ENCODE measurements at regions not wholly inside any gene's neighbourhood (a gene's known extent, or its start where the extent isn't known, plus 50 kb on each side); places are given as distances from the start of the nearest gene placed in this dataset.

DNA sequence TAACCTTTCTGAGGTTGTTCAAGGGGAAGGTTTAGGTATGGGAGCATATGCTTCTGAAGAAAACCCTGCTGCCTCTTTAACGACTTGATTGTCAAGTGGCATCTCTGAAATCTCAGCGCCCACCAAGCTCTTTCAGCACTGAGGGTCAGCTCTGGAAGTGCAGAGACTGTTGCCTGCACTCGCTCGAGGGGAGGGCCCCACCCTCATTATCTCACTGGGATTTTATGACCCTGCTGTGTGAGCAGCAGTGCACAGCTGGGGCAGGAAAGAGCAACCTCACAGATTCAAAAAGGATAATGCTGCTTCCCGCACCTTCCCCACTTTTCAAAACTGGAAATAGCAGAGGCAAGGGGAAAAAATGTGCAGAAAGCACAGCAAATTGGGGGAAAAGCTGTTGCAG, 56.9 kb upstream of the SPRED2 start:
- Histone ChIP-seq H3K4me3 (no peak overlapping the region), H3K27ac (no peak overlapping the region)
- TF ChIP-seq, protein P1, sequence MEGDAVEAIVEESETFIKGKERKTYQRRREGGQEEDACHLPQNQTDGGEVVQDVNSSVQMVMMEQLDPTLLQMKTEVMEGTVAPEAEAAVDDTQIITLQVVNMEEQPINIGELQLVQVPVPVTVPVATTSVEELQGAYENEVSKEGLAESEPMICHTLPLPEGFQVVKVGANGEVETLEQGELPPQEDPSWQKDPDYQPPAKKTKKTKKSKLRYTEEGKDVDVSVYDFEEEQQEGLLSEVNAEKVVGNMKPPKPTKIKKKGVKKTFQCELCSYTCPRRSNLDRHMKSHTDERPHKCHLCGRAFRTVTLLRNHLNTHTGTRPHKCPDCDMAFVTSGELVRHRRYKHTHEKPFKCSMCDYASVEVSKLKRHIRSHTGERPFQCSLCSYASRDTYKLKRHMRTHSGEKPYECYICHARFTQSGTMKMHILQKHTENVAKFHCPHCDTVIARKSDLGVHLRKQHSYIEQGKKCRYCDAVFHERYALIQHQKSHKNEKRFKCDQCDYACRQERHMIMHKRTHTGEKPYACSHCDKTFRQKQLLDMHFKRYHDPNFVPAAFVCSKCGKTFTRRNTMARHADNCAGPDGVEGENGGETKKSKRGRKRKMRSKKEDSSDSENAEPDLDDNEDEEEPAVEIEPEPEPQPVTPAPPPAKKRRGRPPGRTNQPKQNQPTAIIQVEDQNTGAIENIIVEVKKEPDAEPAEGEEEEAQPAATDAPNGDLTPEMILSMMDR (IDR thresholded peaks at IDR 0.05) = no peak
- DNase-seq (ENCODE audit: low spot score) = no peak

DNA sequence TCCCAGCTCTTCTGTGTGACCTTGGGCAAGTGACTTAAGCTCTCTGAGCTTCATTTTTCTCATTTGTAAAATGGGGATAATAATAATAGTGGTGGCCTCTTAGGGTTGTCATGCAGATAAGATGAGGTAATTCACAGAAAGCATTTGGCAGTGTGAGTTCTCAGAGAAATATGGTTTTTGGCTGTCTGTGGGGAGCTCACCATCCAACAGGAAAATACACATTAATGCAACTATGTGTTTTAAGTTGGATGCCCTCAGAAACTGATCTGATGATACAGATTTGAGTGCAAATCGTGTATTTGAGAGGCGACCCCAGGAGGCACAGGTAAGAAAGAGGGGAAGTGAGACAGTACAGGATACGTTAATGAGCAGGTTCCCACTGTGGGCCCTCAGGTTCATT, 56.1 kb upstream of the SPRED2 start:
- no peak for DNase-seq (ENCODE audit: low spot score)
- TF ChIP-seq, protein P1 (IDR thresholded peaks at IDR 0.05) = no peak
- no peak overlapping the region for H3K27ac ChIP-seq
- H3K4me3 ChIP-seq = no peak overlapping the region

DNA sequence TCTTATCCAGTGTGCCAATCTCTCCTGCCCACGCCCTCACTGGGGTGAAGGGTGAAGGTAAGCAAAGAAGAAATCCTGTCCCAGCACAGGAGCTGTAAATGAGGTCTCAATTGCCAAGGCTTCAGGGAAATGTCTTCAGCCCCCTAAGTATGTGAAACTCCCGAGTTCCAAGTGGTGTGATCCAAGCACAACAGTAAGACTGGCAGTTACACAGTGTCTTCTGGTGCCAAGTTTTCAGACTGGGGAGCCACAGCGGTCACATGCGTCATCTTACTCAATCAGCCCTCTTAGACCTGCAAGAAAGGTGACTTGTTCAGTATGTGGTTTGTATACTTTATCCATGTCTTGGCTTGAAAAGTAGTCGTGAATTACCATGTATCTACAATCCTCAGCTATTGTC, 55.0 kb upstream of the SPRED2 start:
- TF ChIP-seq, protein P1 (IDR thresholded peaks at IDR 0.05) = no peak
- Histone ChIP-seq H3K4me3 (no peak overlapping the region), H3K27ac (no peak overlapping the region)
- DNase-seq (ENCODE audit: low spot score) = no peak

- H3K4me3 ChIP-seq = no peak overlapping the region
- DNase-seq (ENCODE audit: low spot score) = no peak
- TF ChIP-seq, protein P1 (IDR thresholded peaks at IDR 0.05) = no peak
- H3K27ac ChIP-seq = no peak overlapping the region
These were observed 54.4 kb upstream of the SPRED2 start for GRCh38 chr2:65486802-65487201.

DNA sequence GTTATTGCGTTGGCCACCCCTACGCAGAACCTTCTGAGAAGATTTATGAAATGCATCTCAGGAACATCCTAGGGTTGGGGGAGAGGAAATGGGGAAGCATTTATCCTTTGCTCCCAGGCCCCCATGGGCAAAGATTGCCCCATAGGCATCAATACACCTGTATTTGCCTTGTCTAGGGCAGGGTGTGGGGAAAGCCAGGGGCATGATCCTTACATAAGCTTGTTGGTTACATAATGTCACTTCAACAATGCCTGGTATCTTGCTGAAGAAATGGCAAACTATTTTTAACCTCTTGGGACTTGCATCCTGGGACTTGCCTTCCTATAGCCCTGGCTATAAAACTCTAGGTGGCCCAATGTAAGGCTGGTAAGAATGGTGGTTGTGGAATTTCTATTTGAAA, 53.9 kb upstream of the SPRED2 start:
- TF ChIP-seq, protein P1 (IDR thresholded peaks at IDR 0.05) = no peak
- no peak overlapping the region for H3K27ac ChIP-seq
- DNase-seq (ENCODE audit: low spot score) = no peak
- H3K4me3 ChIP-seq = no peak overlapping the region

- Histone ChIP-seq H3K4me3 (no peak overlapping the region), H3K27ac (no peak overlapping the region)
- DNase-seq (ENCODE audit: low spot score) = no peak
- TF ChIP-seq, protein P1 (IDR thresholded peaks at IDR 0.05) = no peak
These were observed 53.4 kb upstream of the SPRED2 start for GRCh38 chr2:65485839-65486238.

DNA sequence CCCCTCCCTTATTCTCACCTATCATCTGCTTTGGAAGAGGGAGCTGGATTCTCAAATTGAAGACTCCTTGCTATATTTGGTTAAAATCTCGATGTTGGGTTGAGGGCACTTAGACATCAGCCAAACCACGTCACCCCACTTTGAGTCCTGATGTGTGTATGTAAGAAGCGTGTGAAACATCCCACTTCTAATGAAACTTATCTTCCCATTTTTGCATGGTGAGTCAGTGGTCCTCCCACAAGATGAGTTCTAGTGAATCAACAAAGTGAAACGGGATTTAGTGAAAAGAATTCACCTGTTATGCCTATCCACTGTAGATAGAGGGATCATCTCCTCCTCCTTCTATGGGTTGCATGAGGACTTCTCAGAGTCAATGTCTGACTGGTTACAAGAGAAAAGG, 51.4 kb upstream of the SPRED2 start:
- no peak for DNase-seq (ENCODE audit: low spot score)
- TF ChIP-seq, protein P1 (IDR thresholded peaks at IDR 0.05) = no peak
- Histone ChIP-seq H3K4me3 (no peak overlapping the region), H3K27ac (no peak overlapping the region)

All from coronary artery (tissue), 2 donors.